ENCODE measurements at regions not wholly inside any gene's neighbourhood (a gene's known extent, or its start where the extent isn't known, plus 50 kb on each side); places are given as distances from the start of the nearest gene placed in this dataset.

GRCh38 chr11:11016943-11017342 is 159.1 kb upstream of the ZBED5 start:
- Histone ChIP-seq H3K36me3 (no peaks in the 10 kb centered on the region), H3K4me1 (ENCODE audit: control insufficient read depth in 1 of 2, low read depth in 2 of 2) (no peaks in the 10 kb centered on the region), H3K27me3 (replicated peaks; ENCODE audit: insufficient read depth) (no peaks in the 10 kb centered on the region), H3K27ac (no peak overlapping the region), H3K4me3 (no peak overlapping the region), H3K9me3 (no peaks in the 10 kb centered on the region)
- TF ChIP-seq, protein P1, sequence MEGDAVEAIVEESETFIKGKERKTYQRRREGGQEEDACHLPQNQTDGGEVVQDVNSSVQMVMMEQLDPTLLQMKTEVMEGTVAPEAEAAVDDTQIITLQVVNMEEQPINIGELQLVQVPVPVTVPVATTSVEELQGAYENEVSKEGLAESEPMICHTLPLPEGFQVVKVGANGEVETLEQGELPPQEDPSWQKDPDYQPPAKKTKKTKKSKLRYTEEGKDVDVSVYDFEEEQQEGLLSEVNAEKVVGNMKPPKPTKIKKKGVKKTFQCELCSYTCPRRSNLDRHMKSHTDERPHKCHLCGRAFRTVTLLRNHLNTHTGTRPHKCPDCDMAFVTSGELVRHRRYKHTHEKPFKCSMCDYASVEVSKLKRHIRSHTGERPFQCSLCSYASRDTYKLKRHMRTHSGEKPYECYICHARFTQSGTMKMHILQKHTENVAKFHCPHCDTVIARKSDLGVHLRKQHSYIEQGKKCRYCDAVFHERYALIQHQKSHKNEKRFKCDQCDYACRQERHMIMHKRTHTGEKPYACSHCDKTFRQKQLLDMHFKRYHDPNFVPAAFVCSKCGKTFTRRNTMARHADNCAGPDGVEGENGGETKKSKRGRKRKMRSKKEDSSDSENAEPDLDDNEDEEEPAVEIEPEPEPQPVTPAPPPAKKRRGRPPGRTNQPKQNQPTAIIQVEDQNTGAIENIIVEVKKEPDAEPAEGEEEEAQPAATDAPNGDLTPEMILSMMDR (IDR thresholded peaks at IDR 0.05) = no peak
- ATAC-seq (ENCODE audit: insufficient number of reproducible peaks, low FRiP score, low read depth) (no peak), DNase-seq (ENCODE audit: low spot score) (no peak)

DNA sequence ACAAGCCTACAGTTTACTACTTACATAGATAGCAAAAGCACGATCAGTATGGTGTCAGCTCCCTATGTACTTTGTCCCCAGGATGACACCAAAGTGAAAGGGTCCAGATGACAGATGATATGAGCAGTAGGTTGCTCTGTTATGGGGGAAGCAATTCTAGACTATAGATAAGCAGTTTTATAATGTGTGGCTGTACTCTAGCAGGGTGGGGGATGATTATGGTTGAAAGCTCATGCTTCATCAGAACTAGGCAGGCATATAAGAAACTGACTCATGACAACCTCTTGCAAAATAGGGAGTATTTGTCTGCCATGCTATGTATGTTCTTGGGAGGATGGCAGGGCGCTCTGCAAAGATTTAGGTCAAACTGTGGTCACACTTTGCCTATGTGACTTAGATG is 158.2 kb upstream of the ZBED5 start:
- TF ChIP-seq, protein P1 (IDR thresholded peaks at IDR 0.05) = no peak
- DNase-seq (ENCODE audit: low spot score) = no peak
- H3K27me3 ChIP-seq (replicated peaks; ENCODE audit: insufficient read depth) = no peaks in the 10 kb centered on the region
- H3K4me1 ChIP-seq (ENCODE audit: control insufficient read depth in 1 of 2, low read depth in 2 of 2) = peaks cover 0 to under 1% of the 10 kb centered on the region in 2 donors
- ATAC-seq (ENCODE audit: insufficient number of reproducible peaks, low FRiP score, low read depth) = no peak
- H3K9me3 ChIP-seq = no peaks in the 10 kb centered on the region
- no peak overlapping the region for H3K4me3 ChIP-seq
- no peak overlapping the region for H3K27ac ChIP-seq
- H3K36me3 ChIP-seq = no peaks in the 10 kb centered on the region

DNA sequence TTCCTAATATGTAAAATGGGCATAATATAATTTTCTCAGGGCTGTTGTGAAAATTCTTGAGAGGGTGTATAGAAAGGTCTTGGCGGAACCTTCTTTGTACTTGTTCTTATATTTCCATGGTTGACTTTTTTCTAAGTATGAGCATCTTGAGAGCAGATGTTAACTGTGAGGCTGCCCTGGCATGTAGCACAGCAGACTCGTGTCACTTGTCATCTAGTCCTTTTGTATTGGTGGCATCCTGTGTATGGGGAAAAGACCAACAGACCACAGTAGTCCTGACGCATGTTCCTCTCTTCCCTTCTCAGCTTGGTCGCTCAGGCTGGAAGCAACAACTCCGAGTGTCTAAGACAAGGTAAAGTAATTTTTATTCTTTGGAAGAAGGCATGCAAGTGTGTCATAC is 153.8 kb upstream of the ZBED5 start:
- TF ChIP-seq, protein P1 (IDR thresholded peaks at IDR 0.05) = no peak
- DNase-seq (ENCODE audit: low spot score) (no peak), ATAC-seq (ENCODE audit: insufficient number of reproducible peaks, low FRiP score, low read depth) (no peak)
- no peaks in the 10 kb centered on the region for H3K9me3 ChIP-seq
- H3K27ac ChIP-seq = no peak overlapping the region
- no peaks in the 10 kb centered on the region for H3K36me3 ChIP-seq
- no peak overlapping the region for H3K4me3 ChIP-seq
- H3K4me1 ChIP-seq (ENCODE audit: control insufficient read depth in 1 of 2, low read depth in 2 of 2) = peaks cover 0 to 7% of the 10 kb centered on the region in 2 donors
- no peaks in the 10 kb centered on the region for H3K27me3 ChIP-seq (replicated peaks; ENCODE audit: insufficient read depth)

GRCh38 chr11:11010624-11011127 is 152.8 kb upstream of the ZBED5 start:
- Histone ChIP-seq H3K9me3 (no peaks in the 10 kb centered on the region), H3K27me3 (replicated peaks; ENCODE audit: insufficient read depth) (no peaks in the 10 kb centered on the region), H3K4me3 (peak overlapping the region; percentile 45), H3K27ac (no peak overlapping the region), H3K36me3 (no peaks in the 10 kb centered on the region), H3K4me1 (ENCODE audit: control insufficient read depth in 1 of 2, low read depth in 2 of 2) (peaks cover 0 to 7% of the 10 kb centered on the region in 2 donors)
- TF ChIP-seq, protein P1 (IDR thresholded peaks at IDR 0.05) = no peak
- DNase-seq (ENCODE audit: low spot score) (no peak), ATAC-seq (ENCODE audit: insufficient number of reproducible peaks, low FRiP score, low read depth) (peak; percentile 37)

- Histone ChIP-seq H3K27me3 (replicated peaks; ENCODE audit: insufficient read depth) (no peaks in the 10 kb centered on the region), H3K36me3 (no peaks in the 10 kb centered on the region), H3K4me1 (ENCODE audit: control insufficient read depth in 1 of 2, low read depth in 2 of 2) (peaks cover 0 to 7% of the 10 kb centered on the region in 2 donors), H3K27ac (no peak overlapping the region), H3K9me3 (no peaks in the 10 kb centered on the region), H3K4me3 (no peak overlapping the region)
- ATAC-seq (ENCODE audit: insufficient number of reproducible peaks, low FRiP score, low read depth) (no peak), DNase-seq (ENCODE audit: low spot score) (no peak)
- TF ChIP-seq, protein P1 (IDR thresholded peaks at IDR 0.05) = no peak
These were observed 151.3 kb upstream of the ZBED5 start for GRCh38 chr11:11009179-11009578.
